Suprapubic skin (tissue), 4 donors: ENCODE measurements at regions not wholly inside any gene's neighbourhood (a gene's known extent, or its start where the extent isn't known, plus 50 kb on each side); places are given as distances from the start of the nearest gene placed in this dataset.

ENCODE experiments used
- POLR2A ChIP-seq, 2 donors: fragments of 450-650 bp; IDR thresholded peaks; one replicate each; pipeline ENCODE4 v1.6.1; 2017; ENCODE audit warnings: antibody characterized with exemption in 2 of 2, mild to moderate bottlenecking in 2 of 2, moderate library complexity in 2 of 2
- POLR2AphosphoS5 ChIP-seq, 3 donors: sonication (generic); formaldehyde crosslinking; IDR thresholded peaks; one replicate each; pipeline ENCODE4 v1.6.1; 2017; ENCODE audit warnings: antibody characterized with exemption in 3 of 3
- TF ChIP-seq, protein P1 (sequence below), 2 donors: fragments of 200-600 bp in 1 of 2; fragments of 450-650 bp in 1 of 2; sonication (generic) in 1 of 2; IDR thresholded peaks; one replicate each; pipeline ENCODE4 v1.5.1; 2016 to 2019; ENCODE audit warnings: antibody characterized with exemption in 2 of 2, mild to moderate bottlenecking in 1 of 2, moderate library complexity in 1 of 2

- TF ChIP-seq, protein P1, sequence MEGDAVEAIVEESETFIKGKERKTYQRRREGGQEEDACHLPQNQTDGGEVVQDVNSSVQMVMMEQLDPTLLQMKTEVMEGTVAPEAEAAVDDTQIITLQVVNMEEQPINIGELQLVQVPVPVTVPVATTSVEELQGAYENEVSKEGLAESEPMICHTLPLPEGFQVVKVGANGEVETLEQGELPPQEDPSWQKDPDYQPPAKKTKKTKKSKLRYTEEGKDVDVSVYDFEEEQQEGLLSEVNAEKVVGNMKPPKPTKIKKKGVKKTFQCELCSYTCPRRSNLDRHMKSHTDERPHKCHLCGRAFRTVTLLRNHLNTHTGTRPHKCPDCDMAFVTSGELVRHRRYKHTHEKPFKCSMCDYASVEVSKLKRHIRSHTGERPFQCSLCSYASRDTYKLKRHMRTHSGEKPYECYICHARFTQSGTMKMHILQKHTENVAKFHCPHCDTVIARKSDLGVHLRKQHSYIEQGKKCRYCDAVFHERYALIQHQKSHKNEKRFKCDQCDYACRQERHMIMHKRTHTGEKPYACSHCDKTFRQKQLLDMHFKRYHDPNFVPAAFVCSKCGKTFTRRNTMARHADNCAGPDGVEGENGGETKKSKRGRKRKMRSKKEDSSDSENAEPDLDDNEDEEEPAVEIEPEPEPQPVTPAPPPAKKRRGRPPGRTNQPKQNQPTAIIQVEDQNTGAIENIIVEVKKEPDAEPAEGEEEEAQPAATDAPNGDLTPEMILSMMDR (IDR thresholded peaks at IDR 0.05) = no peak
- TF ChIP-seq POLR2AphosphoS5 (IDR thresholded peaks at IDR 0.05) (no peak), POLR2A (IDR thresholded peaks at IDR 0.05) (no peak)
Measured at GRCh38 chr6:113442040-113442439, 415.1 kb upstream of the MARCKS start.
